ENCODE measurements at regions not wholly inside any gene's neighbourhood (a gene's known extent, or its start where the extent isn't known, plus 50 kb on each side); places are given as distances from the start of the nearest gene placed in this dataset.

DNA sequence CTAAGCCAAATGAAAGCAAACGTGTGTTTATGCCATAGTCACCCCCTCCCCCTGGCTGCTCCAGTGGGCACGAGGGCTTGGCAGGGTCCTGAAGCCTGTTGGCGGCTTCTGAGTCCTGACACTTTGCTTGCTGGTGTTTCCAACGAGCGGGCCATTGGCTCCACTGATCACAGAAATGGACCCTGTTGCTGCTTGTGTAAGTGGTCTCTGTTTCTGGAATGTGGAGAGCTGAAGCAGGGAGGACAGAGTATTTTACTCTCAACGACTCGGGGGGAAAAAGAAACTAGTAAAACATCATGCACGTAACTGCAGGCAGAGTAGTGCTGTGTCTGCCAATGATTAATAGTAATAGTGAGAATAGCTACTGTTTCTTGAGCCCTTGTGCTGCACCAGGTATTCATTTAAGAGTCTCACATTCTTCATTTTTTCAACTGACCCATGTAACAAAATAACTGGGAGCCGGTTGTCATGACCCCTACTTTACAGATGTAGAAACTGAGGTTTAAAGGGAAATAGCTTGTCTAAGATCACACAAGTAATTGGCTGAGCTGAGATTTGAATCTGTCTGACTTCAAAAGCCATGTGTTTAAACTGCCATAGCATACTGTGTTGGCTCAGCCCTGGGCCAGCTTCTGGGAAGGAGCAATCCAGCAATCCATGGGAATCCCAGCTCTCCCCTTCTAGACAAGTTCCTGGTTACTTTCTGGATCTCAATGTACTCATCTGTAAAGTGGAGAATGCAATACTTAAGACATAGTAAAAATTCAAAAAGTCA lies 526.7 kb downstream of the INSC start:
- TF ChIP-seq POLR2AphosphoS5 (IDR thresholded peaks at IDR 0.05): no peak
- no peak for TF ChIP-seq CTCF (IDR thresholded peaks at IDR 0.05)
- no peak for TF ChIP-seq POLR2A (IDR thresholded peaks at IDR 0.05)
